ENCODE measurements at regions not wholly inside any gene's neighbourhood (a gene's known extent, or its start where the extent isn't known, plus 50 kb on each side); places are given as distances from the start of the nearest gene placed in this dataset.

DNA sequence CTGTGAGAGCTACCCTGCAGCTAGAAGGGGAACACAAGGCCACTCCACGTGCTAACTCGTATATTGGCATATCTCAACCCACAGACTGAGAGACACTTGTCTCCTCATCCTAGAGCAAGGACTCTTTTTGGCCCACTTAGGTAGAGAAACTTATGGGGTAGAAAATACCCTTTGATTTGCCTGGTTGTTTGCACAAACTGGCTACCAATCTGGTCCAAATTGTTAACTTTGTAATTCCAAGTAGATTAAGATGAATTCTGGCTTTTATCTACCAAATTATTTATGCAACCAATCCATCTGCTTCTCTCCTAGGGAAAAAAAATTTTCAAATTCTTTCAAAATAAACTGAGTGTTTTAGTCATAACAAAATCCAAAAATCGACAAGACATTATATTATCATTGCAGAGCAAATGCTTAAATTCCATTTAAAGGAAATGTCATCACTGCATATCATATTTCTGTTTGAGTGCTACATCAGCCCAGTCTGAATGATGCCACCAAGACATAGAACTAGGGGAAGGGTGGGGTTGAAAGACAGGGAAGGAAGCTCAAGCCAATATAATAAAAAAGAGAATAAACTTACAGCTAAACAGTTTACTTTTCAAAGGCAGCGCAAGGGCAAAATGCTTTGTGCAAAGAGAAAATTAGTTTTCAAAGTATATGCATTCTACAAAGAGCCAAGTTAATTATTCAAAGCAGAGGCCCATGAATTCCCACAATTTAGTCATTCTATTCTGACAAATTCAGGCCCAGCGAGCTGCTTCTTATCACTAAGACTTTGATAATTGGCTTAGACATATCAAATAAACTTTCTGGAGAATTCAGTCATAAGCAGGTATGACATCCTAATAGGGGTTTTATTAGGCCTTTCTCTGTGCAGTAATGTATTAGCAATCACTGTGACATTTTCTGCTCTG lies 198.0 kb downstream of the CAAP1 start:
- TF ChIP-seq JUND (IDR thresholded peaks at IDR 0.05; ENCODE audit: low read length) (no peak), TAF1 (IDR thresholded peaks at IDR 0.05; ENCODE audit: low read depth, low read length) (no peak), TCF12 (IDR thresholded peaks at IDR 0.05; ENCODE audit: low read depth, low read length) (no peak), KDM5A (IDR thresholded peaks at IDR 0.05; ENCODE audit: low read length) (no peak), YY1 (IDR thresholded peaks at IDR 0.05; ENCODE audit: low read depth, low read length) (no peak)
- TF ChIP-seq, protein P1, sequence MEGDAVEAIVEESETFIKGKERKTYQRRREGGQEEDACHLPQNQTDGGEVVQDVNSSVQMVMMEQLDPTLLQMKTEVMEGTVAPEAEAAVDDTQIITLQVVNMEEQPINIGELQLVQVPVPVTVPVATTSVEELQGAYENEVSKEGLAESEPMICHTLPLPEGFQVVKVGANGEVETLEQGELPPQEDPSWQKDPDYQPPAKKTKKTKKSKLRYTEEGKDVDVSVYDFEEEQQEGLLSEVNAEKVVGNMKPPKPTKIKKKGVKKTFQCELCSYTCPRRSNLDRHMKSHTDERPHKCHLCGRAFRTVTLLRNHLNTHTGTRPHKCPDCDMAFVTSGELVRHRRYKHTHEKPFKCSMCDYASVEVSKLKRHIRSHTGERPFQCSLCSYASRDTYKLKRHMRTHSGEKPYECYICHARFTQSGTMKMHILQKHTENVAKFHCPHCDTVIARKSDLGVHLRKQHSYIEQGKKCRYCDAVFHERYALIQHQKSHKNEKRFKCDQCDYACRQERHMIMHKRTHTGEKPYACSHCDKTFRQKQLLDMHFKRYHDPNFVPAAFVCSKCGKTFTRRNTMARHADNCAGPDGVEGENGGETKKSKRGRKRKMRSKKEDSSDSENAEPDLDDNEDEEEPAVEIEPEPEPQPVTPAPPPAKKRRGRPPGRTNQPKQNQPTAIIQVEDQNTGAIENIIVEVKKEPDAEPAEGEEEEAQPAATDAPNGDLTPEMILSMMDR (IDR thresholded peaks at IDR 0.05; ENCODE audit: control extremely low read depth in 1 of 3, insufficient read depth in 1 of 3, low read depth in 1 of 3, low read length in 3 of 3) = no peak
